Endothelial cell of umbilical vein (primary cell): ENCODE measurements at regions not wholly inside any gene's neighbourhood (a gene's known extent, or its start where the extent isn't known, plus 50 kb on each side); places are given as distances from the start of the nearest gene placed in this dataset.

Source experiments
- BruUV-seq: library from RNA; stranded (reverse); fragments of 400-500 nt; replicated peaks from 2 replicates; lab custom pipeline; 2021; lab: Mats Ljungman, UMichigan
- CTCF ChIA-PET: fragments of 300-600, 350-600 bp; sonication (Branson Sonifier 250); formaldehyde crosslinking; loops from one replicate; lab custom pipeline; 2021; ENCODE audit warnings: antibody characterized with exemption, inconsistent platforms; lab: Charles Lee
- POLR2A ChIA-PET: fragments of 300-600, 350-600 bp; sonication (Branson Sonifier 250); formaldehyde crosslinking; loops from one replicate; lab custom pipeline; 2021; ENCODE audit warnings: antibody characterized with exemption, inconsistent platforms; lab: Charles Lee
- DNase-seq: peaks from one replicate; pipeline ENCODE4 v3.0.0-alpha.2; 2011; ENCODE audit warnings: low read depth, low spot score
- FAIRE-seq: peaks from 2 replicates; lab custom pipeline; 2011; peaks lifted over from hg19 to GRCh38; lab: Jason Lieb, UNC
- H2AFZ ChIP-seq: 2 replicates; pipeline ENCODE4 v1.6.0; 2012; ENCODE audit warnings: low read depth, low read length, control low read depth, inconsistent platforms
- H3K27ac ChIP-seq: 2 replicates; pipeline ENCODE4 v1.5.1; 2011; ENCODE audit warnings: low read depth, mild to moderate bottlenecking, control low read depth, low read length, moderate library complexity; ENCODE audit not compliant: insufficient read depth
- H3K27me3 ChIP-seq, 2 experiments: 2 replicates each; pipeline versions ENCODE4 v1.6.0 to v1.6.1; 2011; ENCODE audit warnings: low read length in 2 of 2, mixed read lengths in 1 of 2; ENCODE audit not compliant: control insufficient read depth in 2 of 2, insufficient read depth in 2 of 2
- H3K36me3 ChIP-seq, 2 experiments: 2 replicates in 1 of 2; 3 replicates in 1 of 2; pipeline ENCODE4 v1.5.1; 2011; ENCODE audit warnings: low read length in 2 of 2, mild to moderate bottlenecking in 1 of 2, moderate library complexity in 1 of 2; ENCODE audit not compliant: control insufficient read depth in 2 of 2, insufficient read depth in 2 of 2; ENCODE audit errors: extremely low read depth in 1 of 2
- H3K4me1 ChIP-seq: 3 replicates; pipeline ENCODE4 v1.5.1; 2011; ENCODE audit warnings: mild to moderate bottlenecking, low read length; ENCODE audit not compliant: control insufficient read depth, insufficient read depth; ENCODE audit errors: extremely low read depth
- H3K4me2 ChIP-seq: 2 replicates; pipeline ENCODE4 v1.6.1; 2011; ENCODE audit warnings: low read length, control low read depth, mixed read lengths; ENCODE audit not compliant: insufficient read depth
- H3K4me3 ChIP-seq, 3 experiments: fragments of 200-600 bp in 1 of 3; sonication (generic), shearing (Covaris generic) in 1 of 3; replicated peaks in 1 of 3; 2 replicates each; pipeline ENCODE4 v1.5.1; 2011 to 2016; ENCODE audit warnings: control low read depth in 3 of 3, low read length in 3 of 3, mild to moderate bottlenecking in 2 of 3, inconsistent platforms in 1 of 3, low read depth in 1 of 3, moderate library complexity in 1 of 3; ENCODE audit not compliant: insufficient read depth in 1 of 3
- H3K79me2 ChIP-seq: 2 replicates; pipeline ENCODE4 v1.6.0; 2012; ENCODE audit warnings: low read length, inconsistent platforms; ENCODE audit not compliant: control insufficient read depth, insufficient read depth
- H3K9ac ChIP-seq: replicated peaks from 2 replicates; pipeline ENCODE3; 2011; ENCODE audit warnings: low read length, control low read depth; ENCODE audit not compliant: insufficient read depth; ENCODE audit errors: extremely low read depth
- H3K9me1 ChIP-seq: replicated peaks from 3 replicates; pipeline ENCODE4 v1.6.0; 2011; ENCODE audit warnings: mild to moderate bottlenecking, low read length; ENCODE audit not compliant: control insufficient read depth, insufficient read depth; ENCODE audit errors: extremely low read depth
- H3K9me3 ChIP-seq: replicated peaks from 2 replicates; pipeline ENCODE4 v1.5.1; 2012; ENCODE audit warnings: low read length, inconsistent platforms; ENCODE audit not compliant: control insufficient read depth, insufficient read depth
- H4K20me1 ChIP-seq: replicated peaks from 2 replicates; pipeline ENCODE3; 2011; ENCODE audit warnings: mild to moderate bottlenecking, low read length; ENCODE audit not compliant: control insufficient read depth, insufficient read depth; ENCODE audit errors: extremely low read depth
- EZH2 ChIP-seq: IDR thresholded peaks from 2 replicates; pipeline ENCODE4 v1.6.1; 2012; ENCODE audit warnings: borderline replicate concordance, low read depth, mild to moderate bottlenecking, moderate library complexity, low read length, inconsistent platforms; ENCODE audit not compliant: severe bottlenecking
- FOS ChIP-seq: IDR thresholded peaks from 2 replicates; pipeline ENCODE4 v1.6.1; 2011; ENCODE audit warnings: mild to moderate bottlenecking, low read length, moderate library complexity, borderline replicate concordance; ENCODE audit not compliant: insufficient read depth
- GATA2 ChIP-seq: IDR thresholded peaks from 2 replicates; pipeline ENCODE4 v1.7.0; 2011; ENCODE audit warnings: low read depth, mild to moderate bottlenecking, moderate library complexity, mixed read lengths, low read length; ENCODE audit not compliant: insufficient read length, insufficient read depth
- JUN ChIP-seq: IDR thresholded peaks from 2 replicates; pipeline ENCODE4 v1.6.1; 2011; ENCODE audit warnings: borderline replicate concordance, low read depth; ENCODE audit not compliant: insufficient read length, insufficient read depth
- MYC ChIP-seq: IDR thresholded peaks from one replicate; pipeline ENCODE4 v1.6.1; 2011; ENCODE audit warnings: mild to moderate bottlenecking, low read depth, low read length
- POLR2A ChIP-seq: IDR thresholded peaks from 2 replicates; pipeline ENCODE4 v1.6.1; 2012; ENCODE audit warnings: low read depth, mild to moderate bottlenecking, control low read depth, low read length
- POLR2AphosphoS5 ChIP-seq: IDR thresholded peaks from 2 replicates; pipeline ENCODE4 v1.6.1; 2012; ENCODE audit warnings: low read depth, mild to moderate bottlenecking, control low read depth, low read length, moderate library complexity; ENCODE audit not compliant: insufficient read depth
- dilution Hi-C: fragments of 300-500 bp; cut with MboI; formaldehyde crosslinking; loops from one replicate; pipeline ENCODE4 v1.15.0; 2019; ENCODE audit warnings: low sequenced_read_pairs; ENCODE audit not compliant: extremely low pct_ligation_motif_present
- intact Hi-C: fragments of 100-400 bp; cut with micrococcal nuclease; formaldehyde crosslinking; loops from one replicate; pipeline ENCODE4 v1.10.0; 2022
- TF ChIP-seq, protein P1 (sequence below), 2 donors: IDR thresholded peaks; 1 replicate in 1 of 2; 2 replicates in 1 of 2; pipeline ENCODE4 v1.5.1; 2011; ENCODE audit warnings: low read length in 2 of 2, mild to moderate bottlenecking in 2 of 2, moderate library complexity in 2 of 2, control low read depth in 1 of 2, inconsistent platforms in 1 of 2, low read depth in 1 of 2; ENCODE audit not compliant: insufficient read depth in 1 of 2; ENCODE audit errors: extremely low read depth in 1 of 2
- TF ChIP-seq, protein P2 (sequence below): IDR thresholded peaks from 2 replicates; pipeline ENCODE4 v1.6.1; 2011; ENCODE audit not compliant: insufficient read depth, insufficient read length

DNA sequence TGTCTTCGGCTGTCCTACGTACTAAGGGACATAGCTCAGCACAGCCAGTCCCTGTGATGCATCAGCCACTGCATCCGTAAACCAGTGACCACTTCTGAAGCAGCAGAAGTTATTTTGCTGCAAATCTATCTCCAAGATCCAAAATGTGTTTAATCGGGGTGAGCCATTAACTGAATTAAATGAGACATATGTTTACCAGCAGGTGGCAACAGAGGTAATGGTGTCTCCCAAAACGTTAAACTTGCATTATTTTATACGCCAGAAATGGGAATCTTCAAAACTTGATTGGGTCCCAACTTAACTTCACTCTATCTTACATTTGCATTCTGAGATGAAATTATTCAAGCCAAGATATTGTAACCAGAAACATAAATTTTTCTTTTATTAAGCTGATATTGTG lies 75.3 kb upstream of the BOC start:
- no peaks in the 10 kb centered on the region for H3K27me3 ChIP-seq
- no peak overlapping the region for H3K4me3 ChIP-seq
- no peaks in the 10 kb centered on the region for H4K20me1 ChIP-seq
- no peak overlapping the region for H3K9ac ChIP-seq
- intact Hi-C loops, result loop anchor here (1.0 to 2.0 kb wide), 4 partner anchors 85 to 490 kb away; no protein-coding TSS in a partner anchor
- no peaks in the 10 kb centered on the region for H3K9me3 ChIP-seq
- ChIA-PET POLR2A (no interaction called here), CTCF (interaction anchor here (1.0 to 6.3 kb wide), 8 partner anchors 12 to 442 kb away, joined by 3 to 90 read pairs (median 4); no protein-coding TSS in a partner anchor)
- H3K9me1 ChIP-seq, result no peaks in the 10 kb centered on the region
- no peak overlapping the region for H3K4me2 ChIP-seq
- TF ChIP-seq GATA2 (no peak), EZH2 (no peak)
- TF ChIP-seq, protein P1, sequence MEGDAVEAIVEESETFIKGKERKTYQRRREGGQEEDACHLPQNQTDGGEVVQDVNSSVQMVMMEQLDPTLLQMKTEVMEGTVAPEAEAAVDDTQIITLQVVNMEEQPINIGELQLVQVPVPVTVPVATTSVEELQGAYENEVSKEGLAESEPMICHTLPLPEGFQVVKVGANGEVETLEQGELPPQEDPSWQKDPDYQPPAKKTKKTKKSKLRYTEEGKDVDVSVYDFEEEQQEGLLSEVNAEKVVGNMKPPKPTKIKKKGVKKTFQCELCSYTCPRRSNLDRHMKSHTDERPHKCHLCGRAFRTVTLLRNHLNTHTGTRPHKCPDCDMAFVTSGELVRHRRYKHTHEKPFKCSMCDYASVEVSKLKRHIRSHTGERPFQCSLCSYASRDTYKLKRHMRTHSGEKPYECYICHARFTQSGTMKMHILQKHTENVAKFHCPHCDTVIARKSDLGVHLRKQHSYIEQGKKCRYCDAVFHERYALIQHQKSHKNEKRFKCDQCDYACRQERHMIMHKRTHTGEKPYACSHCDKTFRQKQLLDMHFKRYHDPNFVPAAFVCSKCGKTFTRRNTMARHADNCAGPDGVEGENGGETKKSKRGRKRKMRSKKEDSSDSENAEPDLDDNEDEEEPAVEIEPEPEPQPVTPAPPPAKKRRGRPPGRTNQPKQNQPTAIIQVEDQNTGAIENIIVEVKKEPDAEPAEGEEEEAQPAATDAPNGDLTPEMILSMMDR (IDR thresholded peaks at IDR 0.05; ENCODE audit: extremely low read depth in 1 of 2, insufficient read depth in 1 of 2, low read depth in 1 of 2, low read length in 2 of 2), result peak; percentile 27 to 30
- dilution Hi-C loops, result no loop called here
- no peaks in the 10 kb centered on the region for H3K36me3 ChIP-seq
- DNase-seq (peak; percentile 20), FAIRE-seq (peak; percentile 81)
- no peaks in the 10 kb centered on the region for H3K4me1 ChIP-seq
- H2AFZ ChIP-seq, result no peak overlapping the region
- no peaks in the 10 kb centered on the region for H3K79me2 ChIP-seq
- H3K27ac ChIP-seq, result no peak overlapping the region
- no TSS peak for BruUV-seq

DNA sequence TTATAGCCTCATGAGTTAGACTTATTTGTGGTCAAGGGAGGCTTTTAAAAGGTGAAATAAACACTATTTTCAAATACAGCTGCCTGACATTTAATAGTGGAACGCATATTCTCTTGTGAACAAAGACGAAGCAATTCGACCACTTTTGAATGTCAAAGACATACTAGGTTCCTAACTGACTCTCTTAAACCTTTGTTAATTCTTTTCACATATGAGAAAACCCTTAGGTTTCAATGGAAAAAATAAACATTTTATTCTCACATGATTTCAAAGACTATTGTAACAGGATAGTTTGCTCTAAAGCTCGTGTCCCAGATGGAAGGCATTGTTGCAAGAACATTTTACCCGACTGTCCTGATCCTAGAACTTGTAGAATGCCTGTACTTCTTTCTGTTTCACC lies 74.8 kb upstream of the BOC start:
- CTCF ChIA-PET, result interaction anchor here (1.0 to 6.3 kb wide), 8 partner anchors 12 to 441 kb away, joined by 3 to 90 read pairs (median 4); no protein-coding TSS in a partner anchor

More for the DNA sequence above, 74.8 kb upstream of the BOC start:
- Histone ChIP-seq H3K36me3 (no peaks in the 10 kb centered on the region), H3K4me1 (no peaks in the 10 kb centered on the region), H2AFZ (no peak overlapping the region), H3K9me3 (no peaks in the 10 kb centered on the region), H3K27ac (no peak overlapping the region), H3K4me2 (no peak overlapping the region), H3K9me1 (no peaks in the 10 kb centered on the region), H3K79me2 (no peaks in the 10 kb centered on the region), H3K4me3 (no peak overlapping the region), H3K9ac (no peak overlapping the region), H3K27me3 (no peaks in the 10 kb centered on the region), H4K20me1 (no peaks in the 10 kb centered on the region)
- dilution Hi-C loops (no loop called here), intact Hi-C loops (loop anchor here (1.0 to 2.0 kb wide), 4 partner anchors 85 to 490 kb away; no protein-coding TSS in a partner anchor)
- no TSS peak for BruUV-seq
- FAIRE-seq (no peak), DNase-seq (no peak)
- POLR2A ChIA-PET, result no interaction called here
- TF ChIP-seq JUN (no peak), EZH2 (no peak), POLR2AphosphoS5 (no peak), POLR2A (no peak), FOS (no peak), MYC (no peak), GATA2 (no peak)
- TF ChIP-seq, protein P1 (IDR thresholded peaks at IDR 0.05; ENCODE audit: extremely low read depth in 1 of 2, insufficient read depth in 1 of 2, low read depth in 1 of 2, low read length in 2 of 2), result no peak
- TF ChIP-seq, protein P2, sequence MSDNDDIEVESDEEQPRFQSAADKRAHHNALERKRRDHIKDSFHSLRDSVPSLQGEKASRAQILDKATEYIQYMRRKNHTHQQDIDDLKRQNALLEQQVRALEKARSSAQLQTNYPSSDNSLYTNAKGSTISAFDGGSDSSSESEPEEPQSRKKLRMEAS, result no peak
